ENCODE measurements at regions not wholly inside any gene's neighbourhood (a gene's known extent, or its start where the extent isn't known, plus 50 kb on each side); places are given as distances from the start of the nearest gene placed in this dataset.

- H3K4me3 ChIP-seq (ENCODE audit: low read depth in 2 of 2, low read length in 2 of 2), result no peak overlapping the region
- H3K27me3 ChIP-seq (ENCODE audit: control insufficient read depth, insufficient read depth, low read length), result peaks cover 17% of the 10 kb centered on the region
- no peaks in the 10 kb centered on the region for H3K4me1 ChIP-seq (ENCODE audit: control insufficient read depth, insufficient read depth, low read length)
- ChIA-PET CTCF (no interaction called here), POLR2A (no interaction called here)
- no TSS peak for BruUV-seq (replicated peaks)
- H3K27ac ChIP-seq (ENCODE audit: low read length), result no peak overlapping the region
- no peaks in the 10 kb centered on the region for H3K36me3 ChIP-seq (ENCODE audit: control insufficient read depth, insufficient read depth, low read length)
- in situ Hi-C loops (cut with HindIII; ENCODE audit: low pct_unique_long_range_greater_than_20kb, low sequenced_read_pairs) (no loop called here), intact Hi-C loops (cut with micrococcal nuclease; ENCODE audit: unreplicated experiment) (no loop called here)
- DNase-seq (ENCODE audit: low read depth, low spot score) (no peak), ATAC-seq (no peak)
- TF ChIP-seq REST (IDR thresholded peaks at IDR 0.05; ENCODE audit: insufficient read depth in 1 of 2, low read depth in 2 of 2, low read length in 1 of 2), result no peak
- TF ChIP-seq TCF7L2 (IDR thresholded peaks at IDR 0.05; ENCODE audit: low read depth, low read length), result no peak
- no peak for TF ChIP-seq SIN3A (IDR thresholded peaks at IDR 0.05; ENCODE audit: borderline replicate concordance, insufficient read depth, low read depth, low read length)
- TF ChIP-seq POLR2AphosphoS5 (IDR thresholded peaks at IDR 0.05; ENCODE audit: low read depth, low read length), result no peak
- TF ChIP-seq CTCF (IDR thresholded peaks at IDR 0.05), result no peak
- H3K9me3 ChIP-seq (ENCODE audit: control insufficient read depth, insufficient read depth, low read depth, low read length), result no peaks in the 10 kb centered on the region
Measured at GRCh38 chr2:236415684-236416444, 151.7 kb upstream of the ASB18 start.

- Histone ChIP-seq H3K4me3 (ENCODE audit: low read depth in 2 of 2, low read length in 2 of 2) (no peak overlapping the region), H3K36me3 (ENCODE audit: control insufficient read depth, insufficient read depth, low read length) (no peaks in the 10 kb centered on the region), H3K27me3 (ENCODE audit: control insufficient read depth, insufficient read depth, low read length) (peaks cover 17% of the 10 kb centered on the region), H3K9me3 (ENCODE audit: control insufficient read depth, insufficient read depth, low read depth, low read length) (no peaks in the 10 kb centered on the region), H3K27ac (ENCODE audit: low read length) (no peak overlapping the region), H3K4me1 (ENCODE audit: control insufficient read depth, insufficient read depth, low read length) (no peaks in the 10 kb centered on the region)
- BruUV-seq (replicated peaks), result no TSS peak
- no peak for TF ChIP-seq SIN3A (IDR thresholded peaks at IDR 0.05; ENCODE audit: borderline replicate concordance, insufficient read depth, low read depth, low read length)
- TF ChIP-seq TCF7L2 (IDR thresholded peaks at IDR 0.05; ENCODE audit: low read depth, low read length), result no peak
- no peak for TF ChIP-seq REST (IDR thresholded peaks at IDR 0.05; ENCODE audit: insufficient read depth in 1 of 2, low read depth in 2 of 2, low read length in 1 of 2)
- TF ChIP-seq CTCF (IDR thresholded peaks at IDR 0.05), result no peak
- no peak for TF ChIP-seq POLR2AphosphoS5 (IDR thresholded peaks at IDR 0.05; ENCODE audit: low read depth, low read length)
- POLR2A ChIA-PET, result no interaction called here
- intact Hi-C loops (cut with micrococcal nuclease; ENCODE audit: unreplicated experiment), result no loop called here
- in situ Hi-C loops (cut with HindIII; ENCODE audit: low pct_unique_long_range_greater_than_20kb, low sequenced_read_pairs), result no loop called here
- CTCF ChIA-PET, result no interaction called here
- ATAC-seq, result no peak
- DNase-seq (ENCODE audit: low read depth, low spot score), result no peak
Measured at GRCh38 chr2:236417150-236417549, 152.5 kb upstream of the ACKR3 start.
